CD4-positive, CD25-positive, alpha-beta regulatory T cell (primary cell): ENCODE measurements at regions not wholly inside any gene's neighbourhood (a gene's known extent, or its start where the extent isn't known, plus 50 kb on each side); places are given as distances from the start of the nearest gene placed in this dataset.

Source experiments
- ATAC-seq, 2 donors: fragments of 150-1000 bp; cut with Tn5 transposase; one replicate each; pipeline ENCODE4 v1.10.0; 2021; ENCODE audit warnings: low read depth in 2 of 2, moderate number of reproducible peaks in 2 of 2, moderate library complexity in 1 of 2
- DNase-seq, 3 donors: peaks; one replicate each; pipeline versions ENCODE4 v3.0.0 to v3.0.0-alpha.2; 2012 to 2022; ENCODE audit warnings: mixed read lengths in 1 of 3
- H3K27ac ChIP-seq: one replicate; pipeline ENCODE4 v1.7.0; 2013; ENCODE audit warnings: mild to moderate bottlenecking, low read length; ENCODE audit not compliant: insufficient read depth, poor library complexity, severe bottlenecking
- H3K27me3 ChIP-seq: one replicate; pipeline ENCODE4 v1.7.0; 2013; ENCODE audit warnings: low read length; ENCODE audit not compliant: control insufficient read depth, insufficient read depth
- H3K36me3 ChIP-seq: one replicate; pipeline ENCODE4 v1.7.0; 2013; ENCODE audit warnings: mild to moderate bottlenecking, low read length, moderate library complexity; ENCODE audit not compliant: control insufficient read depth, insufficient read depth
- H3K4me1 ChIP-seq: 2 replicates; pipeline ENCODE4 v1.7.0; 2013; ENCODE audit warnings: mild to moderate bottlenecking, low read length; ENCODE audit not compliant: insufficient read depth, control insufficient read depth, poor library complexity, severe bottlenecking
- H3K4me3 ChIP-seq: one replicate; pipeline ENCODE4 v1.7.0; 2013; ENCODE audit warnings: low read depth, mild to moderate bottlenecking, low read length, moderate library complexity
- H3K9me3 ChIP-seq, 2 experiments: 1 replicate in 1 of 2; 2 replicates in 1 of 2; pipeline ENCODE4 v1.7.0; 2013; ENCODE audit warnings: low read length in 2 of 2, mild to moderate bottlenecking in 1 of 2, moderate library complexity in 1 of 2; ENCODE audit not compliant: control insufficient read depth in 2 of 2
- H3K27ac Mint-ChIP-seq, 3 donors: one replicate each; pipeline ENCODE4 v1.8.0; 2020 to 2022; ENCODE audit warnings: mild to moderate bottlenecking in 3 of 3, mixed read lengths in 3 of 3, moderate library complexity in 2 of 3
- H3K27me3 Mint-ChIP-seq: one replicate; pipeline ENCODE4 v1.8.0; 2022; ENCODE audit warnings: mild to moderate bottlenecking, mixed read lengths
- H3K36me3 Mint-ChIP-seq: one replicate; pipeline ENCODE4 v1.8.0; 2020; ENCODE audit warnings: mixed read lengths
- H3K4me1 Mint-ChIP-seq, 4 donors: one replicate each; pipeline ENCODE4 v1.8.0; 2020 to 2022; ENCODE audit warnings: mixed read lengths in 4 of 4, mild to moderate bottlenecking in 1 of 4
- H3K4me3 Mint-ChIP-seq, 4 donors: one replicate each; pipeline ENCODE4 v1.8.0; 2020 to 2022; ENCODE audit warnings: mild to moderate bottlenecking in 4 of 4, mixed read lengths in 4 of 4, moderate library complexity in 3 of 4
- H3K9me3 Mint-ChIP-seq, 7 donors: one replicate each; pipeline ENCODE4 v1.8.0; 2020 to 2022; ENCODE audit warnings: mixed read lengths in 7 of 7, mild to moderate bottlenecking in 3 of 7, moderate library complexity in 2 of 7

DNA sequence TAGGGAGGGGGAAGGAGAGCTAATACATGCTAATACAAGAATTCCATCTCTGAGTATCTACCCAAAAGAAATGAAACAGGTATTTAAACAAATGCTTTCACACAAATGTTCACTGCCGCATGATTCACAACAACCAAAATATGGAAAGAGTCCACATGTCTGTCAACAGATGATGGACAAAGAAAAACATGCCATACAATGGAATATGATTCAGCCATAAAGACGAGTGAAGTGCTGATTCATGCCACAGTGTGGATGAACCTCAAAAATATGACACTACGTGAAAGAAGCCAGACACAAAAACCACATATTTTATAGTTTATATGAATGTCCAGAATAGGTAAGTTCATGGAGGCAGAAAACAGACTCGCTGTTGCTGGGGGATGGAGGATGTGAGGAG lies 321.4 kb downstream of the FOXL1 start:
- H3K36me3 ChIP-seq, result no peaks in the 10 kb centered on the region
- Mint-ChIP-seq H3K36me3 (no peaks in the 10 kb centered on the region), H3K4me1 (peaks cover 0 to 5% (median 0%) of the 10 kb centered on the region in 4 donors), H3K9me3 (peaks cover 0 to 6% (median 0%) of the 10 kb centered on the region in 7 donors), H3K4me3 (no peak overlapping the region), H3K27me3 (no peaks in the 10 kb centered on the region), H3K27ac (no peak overlapping the region)
- H3K4me3 ChIP-seq, result no peak overlapping the region
- no peaks in the 10 kb centered on the region for H3K4me1 ChIP-seq
- no peak for ATAC-seq
- DNase-seq, result no peak
- no peak overlapping the region for H3K27ac ChIP-seq
- no peaks in the 10 kb centered on the region for H3K27me3 ChIP-seq
- H3K9me3 ChIP-seq, result no peaks in the 10 kb centered on the region

DNA sequence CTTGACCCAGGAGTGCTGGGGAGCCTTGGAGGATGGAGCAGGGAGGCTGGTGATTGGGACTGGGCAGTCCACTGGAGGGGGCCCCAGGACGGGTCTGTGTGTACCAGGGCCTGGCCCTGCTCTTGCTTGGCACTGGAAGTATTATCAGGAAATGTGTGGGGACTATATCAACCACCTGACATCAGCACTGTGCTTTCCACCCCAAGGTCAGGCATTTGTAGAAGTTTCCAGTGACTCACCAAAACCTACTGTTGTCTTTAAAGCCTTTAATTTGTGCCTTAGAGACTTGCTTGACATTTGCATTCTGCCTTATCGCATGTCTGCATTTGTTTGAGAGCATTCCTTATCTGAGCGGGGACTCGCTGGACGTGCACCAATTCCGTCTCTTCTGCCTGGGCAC lies 323.1 kb downstream of the FOXL1 start:
- no peak overlapping the region for H3K27ac Mint-ChIP-seq
- H3K27me3 Mint-ChIP-seq, result no peaks in the 10 kb centered on the region
- DNase-seq (no peak), ATAC-seq (no peak)
- Histone ChIP-seq H3K9me3 (no peaks in the 10 kb centered on the region), H3K36me3 (no peaks in the 10 kb centered on the region), H3K4me3 (no peak overlapping the region), H3K27ac (no peak overlapping the region), H3K4me1 (no peaks in the 10 kb centered on the region), H3K27me3 (no peaks in the 10 kb centered on the region)
- H3K9me3 Mint-ChIP-seq, result peaks cover 0 to 6% (median 0%) of the 10 kb centered on the region in 7 donors
- peaks cover 0 to 1% (median 0%) of the 10 kb centered on the region in 4 donors for H3K4me1 Mint-ChIP-seq
- H3K4me3 Mint-ChIP-seq, result no peak overlapping the region
- no peaks in the 10 kb centered on the region for H3K36me3 Mint-ChIP-seq

DNA sequence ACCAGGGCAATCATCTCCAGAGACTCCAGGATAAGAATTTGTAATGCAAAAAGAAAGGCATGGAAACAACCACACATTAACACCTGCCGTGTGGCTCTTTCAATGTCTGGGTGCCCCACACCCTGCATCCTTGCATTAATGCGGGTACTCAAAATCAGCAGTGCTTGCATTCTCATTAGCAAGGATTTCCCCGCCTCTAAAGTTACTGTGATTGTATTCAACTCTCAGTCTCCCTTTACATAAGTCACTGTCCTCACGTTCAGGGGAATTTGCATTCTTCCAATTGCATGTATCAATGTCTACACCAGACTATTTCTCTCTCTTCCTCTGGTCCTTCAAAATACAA lies 324.3 kb downstream of the FOXL1 start:
- Histone ChIP-seq H3K36me3 (no peaks in the 10 kb centered on the region), H3K4me3 (no peak overlapping the region), H3K4me1 (no peaks in the 10 kb centered on the region), H3K27ac (no peak overlapping the region), H3K9me3 (no peaks in the 10 kb centered on the region), H3K27me3 (no peaks in the 10 kb centered on the region)
- Mint-ChIP-seq H3K36me3 (no peaks in the 10 kb centered on the region), H3K4me3 (no peak overlapping the region), H3K27me3 (no peaks in the 10 kb centered on the region), H3K9me3 (peaks cover 0 to 2% (median 0%) of the 10 kb centered on the region in 7 donors), H3K4me1 (no peaks in the 10 kb centered on the region), H3K27ac (no peak overlapping the region)
- ATAC-seq, result no peak
- DNase-seq, result no peak

DNA sequence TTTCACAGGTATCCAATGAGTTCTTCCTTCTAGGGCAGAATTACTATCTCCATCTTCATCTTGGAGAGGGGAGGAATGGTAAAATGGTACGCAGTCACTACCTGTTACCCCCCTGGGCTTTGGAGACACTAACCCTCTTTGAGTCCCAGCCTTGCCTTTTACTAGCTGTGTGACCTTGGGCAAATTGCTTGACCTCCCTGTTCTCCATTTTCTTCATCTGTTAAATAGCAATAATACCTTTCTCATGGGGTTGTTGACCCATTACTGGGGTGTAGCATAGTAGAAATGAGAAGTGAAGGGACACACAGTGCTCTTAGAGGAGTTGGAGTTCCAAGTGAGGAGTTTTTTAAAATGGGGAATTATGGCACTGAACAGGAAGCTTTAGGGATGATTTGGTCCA lies 324.7 kb downstream of the FOXL1 start:
- Mint-ChIP-seq H3K27me3 (no peaks in the 10 kb centered on the region), H3K4me1 (no peaks in the 10 kb centered on the region), H3K36me3 (no peaks in the 10 kb centered on the region), H3K27ac (no peak overlapping the region), H3K9me3 (peaks cover 0 to 2% (median 0%) of the 10 kb centered on the region in 7 donors), H3K4me3 (no peak overlapping the region)
- no peak for ATAC-seq
- Histone ChIP-seq H3K4me3 (no peak overlapping the region), H3K27ac (no peak overlapping the region), H3K36me3 (no peaks in the 10 kb centered on the region), H3K4me1 (no peaks in the 10 kb centered on the region), H3K9me3 (no peaks in the 10 kb centered on the region), H3K27me3 (no peaks in the 10 kb centered on the region)
- no peak for DNase-seq

DNA sequence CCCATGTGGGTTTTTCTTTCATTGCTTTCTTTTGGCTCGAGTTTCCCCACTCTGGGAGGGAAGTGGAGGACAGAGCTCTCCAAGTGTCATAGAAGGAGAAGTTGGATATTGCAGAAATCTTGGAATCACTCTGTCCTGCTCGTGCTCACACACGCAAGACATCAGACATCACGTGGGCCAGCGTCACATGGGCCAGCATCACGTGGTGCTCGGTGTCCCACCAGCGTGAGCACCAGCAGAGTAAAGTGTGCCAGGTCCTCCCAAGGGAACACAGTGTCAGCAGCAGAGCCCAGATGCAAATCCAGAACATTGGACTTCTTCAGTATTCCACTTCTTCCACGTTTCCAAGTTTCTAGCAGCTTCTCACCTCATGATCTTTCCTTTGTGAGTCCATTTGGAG lies 327.0 kb downstream of the FOXL1 start:
- H3K9me3 Mint-ChIP-seq, result peaks cover 0 to 2% (median 0%) of the 10 kb centered on the region in 7 donors
- no peaks in the 10 kb centered on the region for H3K36me3 Mint-ChIP-seq
- no peaks in the 10 kb centered on the region for H3K27me3 Mint-ChIP-seq
- no peak overlapping the region for H3K4me3 ChIP-seq
- no peaks in the 10 kb centered on the region for H3K36me3 ChIP-seq
- no peaks in the 10 kb centered on the region for H3K27me3 ChIP-seq
- DNase-seq, result no peak
- no peaks in the 10 kb centered on the region for H3K4me1 Mint-ChIP-seq
- no peaks in the 10 kb centered on the region for H3K4me1 ChIP-seq
- no peak overlapping the region for H3K27ac ChIP-seq
- no peak overlapping the region for H3K4me3 Mint-ChIP-seq
- no peak for ATAC-seq
- H3K9me3 ChIP-seq, result no peaks in the 10 kb centered on the region
- H3K27ac Mint-ChIP-seq, result no peak overlapping the region

DNA sequence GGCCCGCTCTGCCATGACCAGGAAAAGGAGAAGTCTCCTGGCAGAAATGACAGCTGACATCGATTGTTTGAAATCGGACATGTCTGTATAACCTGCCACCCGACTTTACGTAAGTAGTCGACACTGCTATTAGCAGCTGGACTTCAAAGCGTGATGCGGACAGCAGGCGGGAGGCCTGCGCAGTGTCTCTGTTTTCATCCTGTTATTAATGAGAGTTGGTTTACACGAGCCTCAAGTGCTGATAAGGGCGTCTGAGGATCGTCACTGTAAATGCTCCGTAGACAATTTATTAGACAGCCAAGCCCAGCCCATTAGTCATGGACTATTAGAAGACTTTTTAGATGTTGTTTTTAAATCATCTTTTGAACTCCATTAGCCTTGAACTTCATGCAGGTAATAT lies 328.3 kb downstream of the FOXL1 start:
- Mint-ChIP-seq H3K36me3 (no peaks in the 10 kb centered on the region), H3K4me1 (no peaks in the 10 kb centered on the region), H3K27ac (no peak overlapping the region), H3K4me3 (no peak overlapping the region), H3K27me3 (no peaks in the 10 kb centered on the region), H3K9me3 (no peaks in the 10 kb centered on the region)
- Histone ChIP-seq H3K9me3 (no peaks in the 10 kb centered on the region), H3K27me3 (no peaks in the 10 kb centered on the region), H3K27ac (no peak overlapping the region), H3K4me3 (no peak overlapping the region), H3K4me1 (no peaks in the 10 kb centered on the region), H3K36me3 (no peaks in the 10 kb centered on the region)
- no peak for ATAC-seq
- no peak for DNase-seq

DNA sequence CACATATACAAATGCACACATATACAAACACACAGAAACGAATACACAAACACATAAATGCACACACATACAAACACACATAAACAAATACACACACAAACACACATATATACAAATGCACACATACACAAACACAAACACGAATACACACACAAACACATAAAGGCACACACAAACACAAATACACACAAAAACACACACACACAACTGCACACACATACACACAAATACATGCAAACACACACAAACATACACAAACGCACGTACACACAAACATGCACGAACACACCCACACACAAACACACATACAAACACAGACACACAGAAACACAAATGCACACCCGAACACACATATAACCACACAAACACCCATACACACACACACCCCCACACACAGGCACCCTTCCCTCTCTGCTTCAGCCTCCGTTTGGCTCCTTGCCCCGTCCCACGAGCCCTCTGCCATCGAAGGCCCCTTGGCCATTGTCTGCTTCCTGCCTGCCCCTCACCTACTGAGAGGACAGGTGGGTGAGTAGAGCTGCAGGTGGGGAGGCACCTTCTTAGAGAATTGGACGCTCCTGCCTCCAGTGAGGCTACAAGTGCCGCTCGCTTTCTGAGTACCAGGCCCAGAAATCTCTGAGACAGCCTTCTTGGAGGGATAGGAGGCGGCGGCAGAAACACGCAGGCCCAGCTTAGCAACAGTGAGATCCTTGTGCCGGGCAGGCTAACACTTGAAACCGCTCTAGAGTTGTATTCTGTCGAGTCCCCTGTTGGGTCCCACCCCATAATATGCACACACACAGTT lies 331.2 kb downstream of the FOXL1 start:
- no peaks in the 10 kb centered on the region for H3K27me3 ChIP-seq
- no peak for ATAC-seq
- no peaks in the 10 kb centered on the region for H3K4me1 Mint-ChIP-seq
- H3K9me3 ChIP-seq, result no peaks in the 10 kb centered on the region
- no peaks in the 10 kb centered on the region for H3K9me3 Mint-ChIP-seq
- H3K4me1 ChIP-seq, result no peaks in the 10 kb centered on the region
- no peaks in the 10 kb centered on the region for H3K36me3 Mint-ChIP-seq
- DNase-seq, result no peak
- H3K27me3 Mint-ChIP-seq, result no peaks in the 10 kb centered on the region
- H3K4me3 Mint-ChIP-seq, result no peak overlapping the region
- H3K27ac ChIP-seq, result no peak overlapping the region
- H3K36me3 ChIP-seq, result no peaks in the 10 kb centered on the region
- no peak overlapping the region for H3K4me3 ChIP-seq
- no peak overlapping the region for H3K27ac Mint-ChIP-seq

DNA sequence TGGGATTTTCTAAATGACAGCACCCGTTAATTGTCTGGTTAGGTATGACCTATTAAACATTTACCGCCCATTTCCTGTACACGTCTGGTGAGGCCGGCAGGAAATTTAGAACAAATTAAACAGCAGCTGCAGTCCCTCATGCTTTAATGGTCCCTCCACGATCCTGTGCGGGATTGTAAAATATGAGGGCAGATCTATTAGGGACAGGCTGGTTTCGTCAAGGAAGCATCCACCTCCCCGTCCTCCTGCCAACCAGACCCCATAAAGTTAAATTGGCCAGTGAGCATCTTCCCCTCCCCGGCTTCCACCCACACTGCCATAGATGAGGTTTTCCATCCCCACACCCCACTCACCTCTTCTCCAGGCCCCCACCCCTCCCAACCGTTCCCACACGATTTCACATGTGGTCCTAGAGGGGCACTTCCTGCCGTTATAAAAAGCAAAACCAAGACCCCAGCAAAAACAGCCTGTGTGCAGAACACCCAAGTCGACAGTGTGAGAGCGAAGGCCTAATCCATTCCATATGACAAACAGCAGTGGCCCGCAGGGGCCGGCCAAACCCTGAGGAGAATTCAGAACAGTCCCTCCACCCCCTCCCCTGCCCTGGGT lies 331.9 kb downstream of the FOXL1 start:
- Mint-ChIP-seq H3K9me3 (no peaks in the 10 kb centered on the region), H3K4me3 (no peak overlapping the region), H3K4me1 (no peaks in the 10 kb centered on the region), H3K27ac (no peak overlapping the region), H3K36me3 (no peaks in the 10 kb centered on the region), H3K27me3 (no peaks in the 10 kb centered on the region)
- no peaks in the 10 kb centered on the region for H3K36me3 ChIP-seq
- H3K9me3 ChIP-seq, result no peaks in the 10 kb centered on the region
- H3K4me3 ChIP-seq, result no peak overlapping the region
- H3K27me3 ChIP-seq, result no peaks in the 10 kb centered on the region
- H3K27ac ChIP-seq, result no peak overlapping the region
- ATAC-seq (no peak), DNase-seq (no peak)
- H3K4me1 ChIP-seq, result no peaks in the 10 kb centered on the region
